GM10266 (cell line): ENCODE measurements at regions not wholly inside any gene's neighbourhood (a gene's known extent, or its start where the extent isn't known, plus 50 kb on each side); places are given as distances from the start of the nearest gene placed in this dataset.

Source experiments
- DNase-seq: peaks from one replicate; pipeline ENCODE4 v3.0.0; 2012; ENCODE audit errors: extremely low spot score
- TF ChIP-seq, protein P1 (sequence below): IDR thresholded peaks from 2 replicates; pipeline ENCODE4 v1.5.1; 2012; ENCODE audit warnings: mild to moderate bottlenecking, low read depth; ENCODE audit not compliant: control insufficient read depth, insufficient read depth; ENCODE audit errors: missing control alignments

DNA sequence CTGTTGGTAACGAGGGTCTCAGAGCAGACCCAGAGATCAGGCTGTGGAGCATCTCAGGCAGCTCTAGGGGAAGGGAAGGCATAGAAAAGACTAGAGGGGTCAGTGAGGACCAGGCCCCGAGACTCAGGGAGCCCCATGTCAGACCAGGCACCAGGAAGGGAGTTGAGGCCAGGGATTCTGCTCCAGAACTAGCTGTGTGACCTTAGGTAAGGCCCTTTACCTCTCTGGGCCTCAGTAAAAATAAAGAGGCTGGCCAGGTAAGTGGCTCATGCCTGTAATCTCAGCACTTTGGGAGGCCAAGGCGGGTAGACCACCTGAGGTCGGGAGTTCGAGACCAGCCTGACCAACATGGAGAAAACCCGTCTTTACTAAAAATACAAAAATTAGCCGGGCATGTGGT, 176.4 kb upstream of the IER5L start:
- TF ChIP-seq, protein P1, sequence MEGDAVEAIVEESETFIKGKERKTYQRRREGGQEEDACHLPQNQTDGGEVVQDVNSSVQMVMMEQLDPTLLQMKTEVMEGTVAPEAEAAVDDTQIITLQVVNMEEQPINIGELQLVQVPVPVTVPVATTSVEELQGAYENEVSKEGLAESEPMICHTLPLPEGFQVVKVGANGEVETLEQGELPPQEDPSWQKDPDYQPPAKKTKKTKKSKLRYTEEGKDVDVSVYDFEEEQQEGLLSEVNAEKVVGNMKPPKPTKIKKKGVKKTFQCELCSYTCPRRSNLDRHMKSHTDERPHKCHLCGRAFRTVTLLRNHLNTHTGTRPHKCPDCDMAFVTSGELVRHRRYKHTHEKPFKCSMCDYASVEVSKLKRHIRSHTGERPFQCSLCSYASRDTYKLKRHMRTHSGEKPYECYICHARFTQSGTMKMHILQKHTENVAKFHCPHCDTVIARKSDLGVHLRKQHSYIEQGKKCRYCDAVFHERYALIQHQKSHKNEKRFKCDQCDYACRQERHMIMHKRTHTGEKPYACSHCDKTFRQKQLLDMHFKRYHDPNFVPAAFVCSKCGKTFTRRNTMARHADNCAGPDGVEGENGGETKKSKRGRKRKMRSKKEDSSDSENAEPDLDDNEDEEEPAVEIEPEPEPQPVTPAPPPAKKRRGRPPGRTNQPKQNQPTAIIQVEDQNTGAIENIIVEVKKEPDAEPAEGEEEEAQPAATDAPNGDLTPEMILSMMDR = no peak
- DNase-seq = no peak

- DNase-seq = no peak
- TF ChIP-seq, protein P1 = no peak
Measured at GRCh38 chr9:129353697-129354336, 175.8 kb upstream of the IER5L start.

DNA sequence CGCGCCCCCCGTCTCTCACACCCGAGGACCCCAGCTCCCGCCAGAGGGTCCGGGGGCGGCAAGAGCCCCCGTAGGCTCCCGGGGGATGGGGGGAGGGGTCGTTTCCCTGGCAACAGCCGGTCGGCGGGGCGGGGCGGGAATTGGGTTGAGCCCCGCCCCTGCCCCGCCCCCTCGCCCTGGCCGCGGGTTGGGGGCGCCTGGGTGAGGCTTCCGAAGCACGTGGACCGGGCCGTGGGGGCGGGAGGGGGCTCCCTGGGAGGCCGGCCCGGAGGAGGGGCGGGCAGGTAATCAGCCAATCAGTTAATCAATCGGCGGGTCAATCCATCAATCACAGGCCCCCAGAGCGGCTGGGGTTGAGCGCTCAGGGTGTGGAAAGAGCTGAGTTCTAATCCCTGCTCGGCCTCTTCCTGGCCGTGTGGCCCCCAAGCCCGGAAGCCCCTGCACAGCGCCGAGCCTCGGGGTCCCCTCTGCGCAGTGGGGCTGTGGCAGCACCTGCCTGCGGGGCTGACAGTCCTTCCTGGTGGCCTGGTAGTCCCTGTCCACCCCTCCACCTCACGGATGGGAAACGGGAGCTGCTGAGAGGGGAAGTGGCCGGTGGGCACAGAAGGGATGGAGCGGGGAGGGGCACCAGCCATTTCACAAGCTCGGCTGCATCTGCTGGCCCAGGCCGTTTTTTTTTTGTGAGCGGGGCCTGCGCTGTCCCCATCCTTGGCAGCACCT, 174.2 kb upstream of the IER5L start:
- TF ChIP-seq, protein P1 = no peak

GRCh38 chr9:129351642-129352145, 173.6 kb upstream of the IER5L start:
- TF ChIP-seq, protein P1 = no peak
- no peak for DNase-seq

More for the DNA sequence above, 174.2 kb upstream of the IER5L start:
- DNase-seq = no peak

DNA sequence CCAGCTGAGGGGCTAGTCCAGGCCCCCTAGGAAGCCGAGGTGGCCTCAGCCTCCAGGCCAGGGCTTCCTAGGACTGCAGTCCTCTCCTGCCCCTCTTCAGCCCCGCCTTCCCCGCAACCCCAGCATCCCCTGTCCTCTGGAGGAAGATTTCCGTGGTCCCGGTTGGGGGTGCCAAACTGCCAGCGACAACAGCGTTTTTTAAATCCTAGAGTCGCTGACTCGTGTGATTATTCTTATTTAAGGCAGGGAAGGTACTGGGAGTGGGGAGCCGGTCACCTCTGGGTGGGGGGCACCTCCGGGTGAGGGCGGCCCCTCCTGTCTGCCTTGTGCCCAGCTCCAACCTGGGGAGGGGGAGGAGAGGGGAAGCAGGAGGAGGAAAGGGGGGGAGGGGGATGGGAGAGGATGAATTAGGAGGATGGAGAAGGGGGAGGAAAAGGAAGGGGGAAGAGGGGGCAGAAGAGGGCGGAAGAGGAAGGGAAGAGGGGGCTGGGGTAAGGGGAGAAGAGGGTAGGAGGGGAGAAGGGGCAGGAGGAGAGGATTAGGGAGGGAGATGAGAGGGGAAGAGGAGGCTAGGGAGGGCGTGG, 173.1 kb upstream of the IER5L start:
- TF ChIP-seq, protein P1 = no peak
- DNase-seq = no peak

DNA sequence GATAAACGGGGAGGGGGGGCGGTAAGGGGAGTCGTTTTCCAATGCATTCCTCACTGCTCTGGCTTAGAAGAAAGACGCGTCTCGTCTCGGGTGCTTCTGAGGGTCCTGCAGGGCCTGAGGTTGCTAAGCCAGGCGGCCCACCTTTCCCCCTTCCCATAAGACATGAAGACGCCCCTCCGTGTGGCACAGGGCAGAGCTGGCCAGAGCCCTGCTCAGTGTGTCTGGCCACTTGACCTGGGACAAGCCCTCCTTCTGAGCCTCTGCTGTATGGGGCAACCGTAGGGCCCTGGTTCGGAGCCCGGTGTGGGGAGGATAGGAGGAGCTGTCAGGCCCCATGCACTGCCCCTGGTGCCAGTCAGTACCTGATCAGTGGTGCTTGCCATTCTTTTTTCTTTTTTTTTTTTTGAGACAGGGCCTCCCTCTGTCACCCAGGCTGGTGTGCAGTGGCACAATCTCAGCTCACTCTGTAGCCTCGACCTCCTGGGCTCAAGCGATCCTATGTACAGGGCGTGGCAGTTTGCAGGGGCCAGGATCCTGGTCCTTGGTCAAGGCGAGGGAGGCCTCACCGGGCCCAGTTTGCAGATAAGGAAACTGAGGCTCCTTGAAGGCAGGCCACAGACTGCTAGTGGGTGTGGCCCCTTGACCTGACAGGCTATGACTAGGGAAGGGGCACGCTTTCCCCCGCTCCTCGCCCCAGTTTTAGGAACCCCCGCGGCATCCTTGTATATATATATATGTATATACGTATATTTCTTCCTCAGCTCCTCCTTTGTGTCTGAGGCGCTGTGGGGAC, 172.3 kb upstream of the IER5L start:
- DNase-seq = no peak
- TF ChIP-seq, protein P1 = no peak
